ENCODE measurements at regions not wholly inside any gene's neighbourhood (a gene's known extent, or its start where the extent isn't known, plus 50 kb on each side); places are given as distances from the start of the nearest gene placed in this dataset.

- TF ChIP-seq CREB3L1 (IDR thresholded peaks at IDR 0.05; ENCODE audit: borderline replicate concordance, low read depth) (no peak), CEBPG (CRISPR knock-in tag; IDR thresholded peaks at IDR 0.05) (no peak), CEBPG (tag; conservative IDR thresholded peaks at IDR 0.05 in 1 of 2, IDR thresholded peaks at IDR 0.05 in 1 of 2) (no peak), KDM1A (IDR thresholded peaks at IDR 0.05) (no peak), XRCC5 (IDR thresholded peaks at IDR 0.05; ENCODE audit: low read depth, low read length) (no peak), E2F5 (CRISPR knock-in tag; IDR thresholded peaks at IDR 0.05) (no peak), RREB1 (CRISPR knock-in tag; IDR thresholded peaks at IDR 0.05) (no peak), RBM39 (optimal IDR thresholded peaks at IDR 0.05; ENCODE audit: low read depth, low read length) (no peak), ZNF830 (CRISPR knock-in tag; IDR thresholded peaks at IDR 0.05) (no peak), NFIX (CRISPR knock-in tag; IDR thresholded peaks at IDR 0.05; ENCODE audit: low read depth) (no peak), ZKSCAN1 (IDR thresholded peaks at IDR 0.05; ENCODE audit: low read depth, low read length) (no peak), HNRNPH1 (optimal IDR thresholded peaks at IDR 0.05; ENCODE audit: low read depth, low read length) (no peak)
Measured at GRCh38 chr2:47301277-47301618, 67.9 kb upstream of the EPCAM start (continued).

Measured in K562 (cell line).